ENCODE measurements at regions not wholly inside any gene's neighbourhood (a gene's known extent, or its start where the extent isn't known, plus 50 kb on each side); places are given as distances from the start of the nearest gene placed in this dataset.

DNA sequence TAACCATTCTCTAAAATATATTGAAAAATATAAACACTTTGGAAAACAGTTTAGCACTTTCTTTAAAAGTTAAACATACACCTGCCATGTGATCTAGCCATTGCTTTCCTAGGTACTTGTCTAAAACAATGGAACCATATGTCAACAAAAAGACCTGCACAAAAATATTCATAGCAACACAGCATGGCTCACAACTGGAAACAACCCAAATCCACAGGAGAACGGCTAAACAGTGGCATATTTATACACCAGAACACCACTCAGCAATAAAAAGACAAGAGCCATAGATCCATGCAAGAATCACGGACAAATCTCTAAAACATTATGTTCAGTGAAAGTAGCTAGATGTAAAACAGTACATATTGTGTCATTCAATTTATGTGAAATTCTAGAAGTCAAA, 221.3 kb upstream of the UBE2E2 start:
- no peak for TF ChIP-seq POLR2A (IDR thresholded peaks at IDR 0.05; ENCODE audit: low read length)
- TF ChIP-seq GATA1 (IDR thresholded peaks at IDR 0.05; ENCODE audit: low read depth, low read length), result no peak

All from erythroblast (primary cell).